ENCODE measurements at regions not wholly inside any gene's neighbourhood (a gene's known extent, or its start where the extent isn't known, plus 50 kb on each side); places are given as distances from the start of the nearest gene placed in this dataset.

GRCh38 chr6:104253236-104253635 lies 606.5 kb downstream of the HACE1 start:
- Histone ChIP-seq H3K9me3 (ENCODE audit: low read length) (no peaks in the 10 kb centered on the region), H3K9ac (ENCODE audit: low read length) (no peak overlapping the region)
- no peak for TF ChIP-seq MXI1 (conservative IDR thresholded peaks at IDR 0.05; ENCODE audit: poor library complexity, severe bottlenecking)
- TF ChIP-seq TAF1 (IDR thresholded peaks at IDR 0.05; ENCODE audit: low read depth), result no peak
- TF ChIP-seq RAD21 (conservative IDR thresholded peaks at IDR 0.05), result no peak
- TF ChIP-seq EP300 (conservative IDR thresholded peaks at IDR 0.05; ENCODE audit: poor library complexity, severe bottlenecking), result no peak
- TF ChIP-seq, protein P1, sequence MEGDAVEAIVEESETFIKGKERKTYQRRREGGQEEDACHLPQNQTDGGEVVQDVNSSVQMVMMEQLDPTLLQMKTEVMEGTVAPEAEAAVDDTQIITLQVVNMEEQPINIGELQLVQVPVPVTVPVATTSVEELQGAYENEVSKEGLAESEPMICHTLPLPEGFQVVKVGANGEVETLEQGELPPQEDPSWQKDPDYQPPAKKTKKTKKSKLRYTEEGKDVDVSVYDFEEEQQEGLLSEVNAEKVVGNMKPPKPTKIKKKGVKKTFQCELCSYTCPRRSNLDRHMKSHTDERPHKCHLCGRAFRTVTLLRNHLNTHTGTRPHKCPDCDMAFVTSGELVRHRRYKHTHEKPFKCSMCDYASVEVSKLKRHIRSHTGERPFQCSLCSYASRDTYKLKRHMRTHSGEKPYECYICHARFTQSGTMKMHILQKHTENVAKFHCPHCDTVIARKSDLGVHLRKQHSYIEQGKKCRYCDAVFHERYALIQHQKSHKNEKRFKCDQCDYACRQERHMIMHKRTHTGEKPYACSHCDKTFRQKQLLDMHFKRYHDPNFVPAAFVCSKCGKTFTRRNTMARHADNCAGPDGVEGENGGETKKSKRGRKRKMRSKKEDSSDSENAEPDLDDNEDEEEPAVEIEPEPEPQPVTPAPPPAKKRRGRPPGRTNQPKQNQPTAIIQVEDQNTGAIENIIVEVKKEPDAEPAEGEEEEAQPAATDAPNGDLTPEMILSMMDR (IDR thresholded peaks at IDR 0.05; ENCODE audit: poor library complexity, severe bottlenecking), result no peak
- no peak for TF ChIP-seq POLR2AphosphoS5 (IDR thresholded peaks at IDR 0.05)
- TF ChIP-seq, protein P2, sequence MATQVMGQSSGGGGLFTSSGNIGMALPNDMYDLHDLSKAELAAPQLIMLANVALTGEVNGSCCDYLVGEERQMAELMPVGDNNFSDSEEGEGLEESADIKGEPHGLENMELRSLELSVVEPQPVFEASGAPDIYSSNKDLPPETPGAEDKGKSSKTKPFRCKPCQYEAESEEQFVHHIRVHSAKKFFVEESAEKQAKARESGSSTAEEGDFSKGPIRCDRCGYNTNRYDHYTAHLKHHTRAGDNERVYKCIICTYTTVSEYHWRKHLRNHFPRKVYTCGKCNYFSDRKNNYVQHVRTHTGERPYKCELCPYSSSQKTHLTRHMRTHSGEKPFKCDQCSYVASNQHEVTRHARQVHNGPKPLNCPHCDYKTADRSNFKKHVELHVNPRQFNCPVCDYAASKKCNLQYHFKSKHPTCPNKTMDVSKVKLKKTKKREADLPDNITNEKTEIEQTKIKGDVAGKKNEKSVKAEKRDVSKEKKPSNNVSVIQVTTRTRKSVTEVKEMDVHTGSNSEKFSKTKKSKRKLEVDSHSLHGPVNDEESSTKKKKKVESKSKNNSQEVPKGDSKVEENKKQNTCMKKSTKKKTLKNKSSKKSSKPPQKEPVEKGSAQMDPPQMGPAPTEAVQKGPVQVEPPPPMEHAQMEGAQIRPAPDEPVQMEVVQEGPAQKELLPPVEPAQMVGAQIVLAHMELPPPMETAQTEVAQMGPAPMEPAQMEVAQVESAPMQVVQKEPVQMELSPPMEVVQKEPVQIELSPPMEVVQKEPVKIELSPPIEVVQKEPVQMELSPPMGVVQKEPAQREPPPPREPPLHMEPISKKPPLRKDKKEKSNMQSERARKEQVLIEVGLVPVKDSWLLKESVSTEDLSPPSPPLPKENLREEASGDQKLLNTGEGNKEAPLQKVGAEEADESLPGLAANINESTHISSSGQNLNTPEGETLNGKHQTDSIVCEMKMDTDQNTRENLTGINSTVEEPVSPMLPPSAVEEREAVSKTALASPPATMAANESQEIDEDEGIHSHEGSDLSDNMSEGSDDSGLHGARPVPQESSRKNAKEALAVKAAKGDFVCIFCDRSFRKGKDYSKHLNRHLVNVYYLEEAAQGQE (IDR thresholded peaks at IDR 0.05; ENCODE audit: borderline replicate concordance), result no peak
- TF ChIP-seq EZH2 (IDR thresholded peaks at IDR 0.05; ENCODE audit: borderline replicate concordance, insufficient read depth, low read length, poor library complexity, severe bottlenecking), result no peak
- TF ChIP-seq SMC3 (conservative IDR thresholded peaks at IDR 0.05; ENCODE audit: poor library complexity), result no peak

DNA sequence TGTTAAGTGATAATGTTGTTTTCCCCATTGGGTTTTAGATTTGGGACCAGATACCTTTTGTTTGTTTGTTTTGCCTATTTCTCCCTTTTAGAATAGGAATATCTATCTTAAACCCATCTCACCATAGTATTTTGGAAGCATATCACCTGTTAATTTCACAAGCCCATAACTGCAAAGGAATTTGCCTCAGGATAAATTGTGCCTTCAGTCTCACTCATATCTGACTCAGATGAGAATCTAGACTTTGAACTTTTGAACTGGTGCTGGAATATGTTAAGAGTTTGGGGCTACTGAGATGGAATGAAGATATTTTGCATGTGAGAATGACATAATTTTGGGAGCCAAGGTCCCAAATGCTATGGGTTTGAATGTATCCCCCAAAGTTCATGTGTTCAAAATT lies 607.4 kb downstream of the HACE1 start:
- Histone ChIP-seq H2AFZ (ENCODE audit: low read depth, low read length) (no peak overlapping the region), H3K4me2 (ENCODE audit: low read length) (no peak overlapping the region), H3K9me2 (ENCODE audit: insufficient read depth, low read length) (no peaks in the 10 kb centered on the region), H3K4me3 (ENCODE audit: low read length) (no peak overlapping the region), H3F3A (ENCODE audit: insufficient read depth, low read length, poor library complexity, severe bottlenecking) (no peaks in the 10 kb centered on the region), H3K36me3 (ENCODE audit: insufficient read depth, low read length) (no peaks in the 10 kb centered on the region), H3K9me3 (ENCODE audit: low read length) (no peaks in the 10 kb centered on the region), H3K27me3 (ENCODE audit: insufficient read depth, low read depth, low read length) (no peaks in the 10 kb centered on the region), H3K9ac (ENCODE audit: low read length) (no peak overlapping the region), H4K20me1 (ENCODE audit: insufficient read depth) (no peaks in the 10 kb centered on the region), H3K79me2 (replicated peaks; ENCODE audit: insufficient read depth, low read length) (no peaks in the 10 kb centered on the region), H3K27ac (ENCODE audit: low read length) (no peak overlapping the region)
- TF ChIP-seq, protein P2 (IDR thresholded peaks at IDR 0.05; ENCODE audit: borderline replicate concordance), result no peak
- no peak for TF ChIP-seq RAD21 (conservative IDR thresholded peaks at IDR 0.05)
- no peak for TF ChIP-seq SMC3 (conservative IDR thresholded peaks at IDR 0.05; ENCODE audit: poor library complexity)
- no peak for TF ChIP-seq TAF1 (IDR thresholded peaks at IDR 0.05; ENCODE audit: low read depth)
- TF ChIP-seq MXI1 (conservative IDR thresholded peaks at IDR 0.05; ENCODE audit: poor library complexity, severe bottlenecking), result no peak
- no peak for TF ChIP-seq POLR2AphosphoS5 (IDR thresholded peaks at IDR 0.05)
- no peak for TF ChIP-seq EZH2 (IDR thresholded peaks at IDR 0.05; ENCODE audit: borderline replicate concordance, insufficient read depth, low read length, poor library complexity, severe bottlenecking)
- TF ChIP-seq, protein P1 (IDR thresholded peaks at IDR 0.05; ENCODE audit: poor library complexity, severe bottlenecking), result no peak
- TF ChIP-seq EP300 (conservative IDR thresholded peaks at IDR 0.05; ENCODE audit: poor library complexity, severe bottlenecking), result no peak

More at GRCh38 chr6:104253236-104253635, 606.5 kb downstream of the HACE1 start:
- no peak overlapping the region for H2AFZ ChIP-seq (ENCODE audit: low read depth, low read length)
- H3K79me2 ChIP-seq (replicated peaks; ENCODE audit: insufficient read depth, low read length), result no peaks in the 10 kb centered on the region
- H3K27me3 ChIP-seq (ENCODE audit: insufficient read depth, low read depth, low read length), result no peaks in the 10 kb centered on the region
- no peaks in the 10 kb centered on the region for H3K36me3 ChIP-seq (ENCODE audit: insufficient read depth, low read length)
- H3K27ac ChIP-seq (ENCODE audit: low read length), result no peak overlapping the region
- no peak overlapping the region for H3K4me2 ChIP-seq (ENCODE audit: low read length)
- no peaks in the 10 kb centered on the region for H4K20me1 ChIP-seq (ENCODE audit: insufficient read depth)
- H3K4me3 ChIP-seq (ENCODE audit: low read length), result no peak overlapping the region
- H3K9me2 ChIP-seq (ENCODE audit: insufficient read depth, low read length), result no peaks in the 10 kb centered on the region
- no peaks in the 10 kb centered on the region for H3F3A ChIP-seq (ENCODE audit: insufficient read depth, low read length, poor library complexity, severe bottlenecking)
